Neural cell (in vitro differentiated cells): ENCODE measurements at regions not wholly inside any gene's neighbourhood (a gene's known extent, or its start where the extent isn't known, plus 50 kb on each side); places are given as distances from the start of the nearest gene placed in this dataset.

ENCODE experiments used
- H2AFZ ChIP-seq: fragments of 200-600, 300-800 bp; sonication (generic), shearing (Covaris generic); 2 replicates; pipeline ENCODE4 v1.6.0; 2014; ENCODE audit warnings: low read depth, mild to moderate bottlenecking, antibody characterized with exemption, low read length, moderate library complexity
- H3F3A ChIP-seq: fragments of 200-600 bp; shearing (Covaris generic); 2 replicates; pipeline ENCODE4 v1.6.1; 2016; ENCODE audit warnings: mild to moderate bottlenecking, moderate library complexity, mixed read lengths, antibody characterized with exemption, low read length; ENCODE audit not compliant: insufficient read depth, poor library complexity, severe bottlenecking
- H3K27ac ChIP-seq: fragments of 200-600, 300-800 bp; sonication (generic), shearing (Covaris generic); 2 replicates; pipeline ENCODE4 v1.5.1; 2014; ENCODE audit warnings: mild to moderate bottlenecking, low read length, moderate library complexity
- H3K27me3 ChIP-seq: fragments of 300-800, 200-600 bp; sonication (generic), shearing (Covaris generic); 2 replicates; pipeline ENCODE4 v1.6.0; 2014; ENCODE audit warnings: mild to moderate bottlenecking, low read depth, low read length, moderate library complexity; ENCODE audit not compliant: insufficient read depth
- H3K36me3 ChIP-seq: fragments of 300-800, 200-600 bp; sonication (generic), shearing (Covaris generic); 2 replicates; pipeline ENCODE4 v1.5.1; 2014; ENCODE audit warnings: mild to moderate bottlenecking, antibody characterized with exemption, low read length, moderate library complexity; ENCODE audit not compliant: insufficient read depth
- H3K4me2 ChIP-seq: fragments of 300-800, 200-600 bp; sonication (generic), shearing (Covaris generic); 2 replicates; pipeline ENCODE4 v1.6.0; 2014; ENCODE audit warnings: mild to moderate bottlenecking, low read length
- H3K4me3 ChIP-seq: fragments of 300-800, 200-600 bp; sonication (generic), shearing (Covaris generic); 2 replicates; pipeline ENCODE4 v1.5.1; 2014; ENCODE audit warnings: mild to moderate bottlenecking, low read length, moderate library complexity
- H3K79me2 ChIP-seq: fragments of 200-600 bp; shearing (Covaris generic); replicated peaks from 2 replicates; pipeline ENCODE4 v1.6.0; 2014; ENCODE audit warnings: mild to moderate bottlenecking, low read length, moderate library complexity; ENCODE audit not compliant: insufficient read depth
- H3K9ac ChIP-seq: fragments of 300-800, 200-600 bp; sonication (generic), shearing (Covaris generic); 2 replicates; pipeline ENCODE4 v1.6.1; 2016; ENCODE audit warnings: mild to moderate bottlenecking, low read length, mixed read lengths
- H3K9me2 ChIP-seq: fragments of 200-600 bp; shearing (Covaris generic); 2 replicates; pipeline ENCODE4 v1.6.1; 2016; ENCODE audit warnings: mild to moderate bottlenecking, low read length, mixed read lengths; ENCODE audit not compliant: insufficient read depth
- H3K9me3 ChIP-seq: fragments of 200-600, 300-800 bp; sonication (generic), shearing (Covaris generic); 2 replicates; pipeline ENCODE4 v1.6.1; 2016; ENCODE audit warnings: mild to moderate bottlenecking, mixed run types, low read length, moderate library complexity, mixed read lengths
- H4K20me1 ChIP-seq: fragments of 200-600 bp; shearing (Covaris generic); 2 replicates; pipeline ENCODE4 v1.6.1; 2016; ENCODE audit warnings: mild to moderate bottlenecking, mixed run types; ENCODE audit not compliant: insufficient read depth
- EP300 ChIP-seq: fragments of 450-650 bp; conservative IDR thresholded peaks from 2 replicates; pipeline ENCODE4 v1.6.1; 2014; ENCODE audit warnings: antibody characterized with exemption, mild to moderate bottlenecking, moderate library complexity; ENCODE audit not compliant: poor library complexity, severe bottlenecking
- EZH2 ChIP-seq: fragments of 200-600, 300-800 bp; shearing (Covaris generic), sonication (generic); IDR thresholded peaks from 2 replicates; pipeline ENCODE4 v1.6.1; 2014; ENCODE audit warnings: antibody characterized with exemption, low read length, borderline replicate concordance, mild to moderate bottlenecking; ENCODE audit not compliant: insufficient read depth, poor library complexity, severe bottlenecking
- MXI1 ChIP-seq: fragments of 450-650 bp; conservative IDR thresholded peaks from 2 replicates; pipeline ENCODE4 v1.6.1; 2014; ENCODE audit warnings: antibody characterized with exemption, mild to moderate bottlenecking; ENCODE audit not compliant: poor library complexity, severe bottlenecking
- POLR2AphosphoS5 ChIP-seq: IDR thresholded peaks from 2 replicates; pipeline ENCODE4 v1.6.1; 2012
- RAD21 ChIP-seq: fragments of 450-650 bp; conservative IDR thresholded peaks from 2 replicates; pipeline ENCODE4 v1.6.1; 2014; ENCODE audit warnings: antibody characterized with exemption, mild to moderate bottlenecking, moderate library complexity
- SMC3 ChIP-seq: fragments of 450-650 bp; conservative IDR thresholded peaks from 2 replicates; pipeline ENCODE4 v1.6.1; 2014; ENCODE audit warnings: antibody characterized with exemption, mild to moderate bottlenecking, moderate library complexity; ENCODE audit not compliant: poor library complexity
- TAF1 ChIP-seq: IDR thresholded peaks from 2 replicates; pipeline ENCODE4 v1.6.1; 2012; ENCODE audit warnings: low read depth
- TF ChIP-seq, protein P1 (sequence below): fragments of 450-650 bp; IDR thresholded peaks from 2 replicates; pipeline ENCODE4 v1.5.1; 2014; ENCODE audit warnings: antibody characterized with exemption, mild to moderate bottlenecking, moderate library complexity; ENCODE audit not compliant: poor library complexity, severe bottlenecking
- TF ChIP-seq, protein P2 (sequence below): IDR thresholded peaks from 2 replicates; pipeline ENCODE4 v1.6.1; 2012; ENCODE audit warnings: borderline replicate concordance

DNA sequence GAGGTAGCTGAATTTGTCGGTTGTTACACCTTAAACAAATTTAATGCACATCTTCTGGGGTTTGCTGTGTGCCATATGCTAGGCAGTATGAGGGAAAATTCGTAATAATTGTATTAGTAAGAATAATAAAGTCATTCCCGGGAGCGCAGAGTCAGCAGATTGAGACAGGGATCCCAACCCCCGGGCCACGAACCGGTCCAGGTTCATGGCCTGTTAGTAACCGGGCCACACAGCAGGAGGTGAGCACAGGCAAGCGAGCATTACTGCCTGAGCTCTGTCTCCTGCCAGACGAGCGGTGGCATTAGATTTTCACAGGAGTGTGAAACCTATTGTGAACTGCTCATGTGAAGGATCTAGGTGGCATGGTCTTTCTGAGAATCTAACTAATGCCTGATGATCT is 114.9 kb downstream of the PCDH7 start:
- peaks cover 7% of the 10 kb centered on the region for H3K79me2 ChIP-seq
- H3K9me3 ChIP-seq, result no peaks in the 10 kb centered on the region
- H3K27me3 ChIP-seq, result no peaks in the 10 kb centered on the region
- H4K20me1 ChIP-seq, result no peaks in the 10 kb centered on the region
- H3K9me2 ChIP-seq, result no peaks in the 10 kb centered on the region
- H3F3A ChIP-seq, result no peaks in the 10 kb centered on the region
- no peak overlapping the region for H3K4me3 ChIP-seq
- no peak overlapping the region for H3K4me2 ChIP-seq
- TF ChIP-seq MXI1, result no peak
- TF ChIP-seq, protein P1, sequence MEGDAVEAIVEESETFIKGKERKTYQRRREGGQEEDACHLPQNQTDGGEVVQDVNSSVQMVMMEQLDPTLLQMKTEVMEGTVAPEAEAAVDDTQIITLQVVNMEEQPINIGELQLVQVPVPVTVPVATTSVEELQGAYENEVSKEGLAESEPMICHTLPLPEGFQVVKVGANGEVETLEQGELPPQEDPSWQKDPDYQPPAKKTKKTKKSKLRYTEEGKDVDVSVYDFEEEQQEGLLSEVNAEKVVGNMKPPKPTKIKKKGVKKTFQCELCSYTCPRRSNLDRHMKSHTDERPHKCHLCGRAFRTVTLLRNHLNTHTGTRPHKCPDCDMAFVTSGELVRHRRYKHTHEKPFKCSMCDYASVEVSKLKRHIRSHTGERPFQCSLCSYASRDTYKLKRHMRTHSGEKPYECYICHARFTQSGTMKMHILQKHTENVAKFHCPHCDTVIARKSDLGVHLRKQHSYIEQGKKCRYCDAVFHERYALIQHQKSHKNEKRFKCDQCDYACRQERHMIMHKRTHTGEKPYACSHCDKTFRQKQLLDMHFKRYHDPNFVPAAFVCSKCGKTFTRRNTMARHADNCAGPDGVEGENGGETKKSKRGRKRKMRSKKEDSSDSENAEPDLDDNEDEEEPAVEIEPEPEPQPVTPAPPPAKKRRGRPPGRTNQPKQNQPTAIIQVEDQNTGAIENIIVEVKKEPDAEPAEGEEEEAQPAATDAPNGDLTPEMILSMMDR, result no peak
- TF ChIP-seq EP300, result no peak
- TF ChIP-seq, protein P2, sequence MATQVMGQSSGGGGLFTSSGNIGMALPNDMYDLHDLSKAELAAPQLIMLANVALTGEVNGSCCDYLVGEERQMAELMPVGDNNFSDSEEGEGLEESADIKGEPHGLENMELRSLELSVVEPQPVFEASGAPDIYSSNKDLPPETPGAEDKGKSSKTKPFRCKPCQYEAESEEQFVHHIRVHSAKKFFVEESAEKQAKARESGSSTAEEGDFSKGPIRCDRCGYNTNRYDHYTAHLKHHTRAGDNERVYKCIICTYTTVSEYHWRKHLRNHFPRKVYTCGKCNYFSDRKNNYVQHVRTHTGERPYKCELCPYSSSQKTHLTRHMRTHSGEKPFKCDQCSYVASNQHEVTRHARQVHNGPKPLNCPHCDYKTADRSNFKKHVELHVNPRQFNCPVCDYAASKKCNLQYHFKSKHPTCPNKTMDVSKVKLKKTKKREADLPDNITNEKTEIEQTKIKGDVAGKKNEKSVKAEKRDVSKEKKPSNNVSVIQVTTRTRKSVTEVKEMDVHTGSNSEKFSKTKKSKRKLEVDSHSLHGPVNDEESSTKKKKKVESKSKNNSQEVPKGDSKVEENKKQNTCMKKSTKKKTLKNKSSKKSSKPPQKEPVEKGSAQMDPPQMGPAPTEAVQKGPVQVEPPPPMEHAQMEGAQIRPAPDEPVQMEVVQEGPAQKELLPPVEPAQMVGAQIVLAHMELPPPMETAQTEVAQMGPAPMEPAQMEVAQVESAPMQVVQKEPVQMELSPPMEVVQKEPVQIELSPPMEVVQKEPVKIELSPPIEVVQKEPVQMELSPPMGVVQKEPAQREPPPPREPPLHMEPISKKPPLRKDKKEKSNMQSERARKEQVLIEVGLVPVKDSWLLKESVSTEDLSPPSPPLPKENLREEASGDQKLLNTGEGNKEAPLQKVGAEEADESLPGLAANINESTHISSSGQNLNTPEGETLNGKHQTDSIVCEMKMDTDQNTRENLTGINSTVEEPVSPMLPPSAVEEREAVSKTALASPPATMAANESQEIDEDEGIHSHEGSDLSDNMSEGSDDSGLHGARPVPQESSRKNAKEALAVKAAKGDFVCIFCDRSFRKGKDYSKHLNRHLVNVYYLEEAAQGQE, result no peak
- TF ChIP-seq EZH2, result no peak
- TF ChIP-seq POLR2AphosphoS5, result no peak
- TF ChIP-seq RAD21, result no peak
- no peak for TF ChIP-seq SMC3
- no peak for TF ChIP-seq TAF1
- no peak overlapping the region for H2AFZ ChIP-seq
- H3K36me3 ChIP-seq, result no peaks in the 10 kb centered on the region
- no peak overlapping the region for H3K9ac ChIP-seq
- no peak overlapping the region for H3K27ac ChIP-seq

DNA sequence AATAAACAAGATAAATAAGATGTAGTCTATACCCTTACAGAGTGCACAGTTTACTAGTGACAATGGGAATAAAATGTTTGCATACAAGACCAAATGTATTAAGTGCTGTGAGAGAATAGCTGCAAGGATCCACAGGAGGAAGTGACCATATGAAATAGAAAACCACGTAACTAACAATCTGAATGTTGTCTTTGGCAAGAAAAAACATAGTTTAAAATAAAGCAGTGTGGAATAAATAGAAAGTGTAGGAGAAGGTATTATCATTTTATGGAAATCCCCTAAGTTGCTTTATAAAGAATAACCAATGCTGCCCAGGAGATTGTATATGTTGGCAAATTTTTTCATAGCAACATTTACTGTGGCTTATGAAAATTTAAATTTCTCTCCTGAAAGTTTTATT is 116.1 kb downstream of the PCDH7 start:
- TF ChIP-seq EZH2, result no peak
- TF ChIP-seq, protein P1, result no peak
- no peak for TF ChIP-seq MXI1
- no peak for TF ChIP-seq TAF1
- no peak for TF ChIP-seq SMC3
- no peak for TF ChIP-seq RAD21
- TF ChIP-seq, protein P2, result no peak
- no peak for TF ChIP-seq POLR2AphosphoS5
- no peak for TF ChIP-seq EP300
- Histone ChIP-seq H3K27me3 (no peaks in the 10 kb centered on the region), H3F3A (no peaks in the 10 kb centered on the region), H3K9me3 (no peaks in the 10 kb centered on the region), H3K4me3 (no peak overlapping the region), H3K4me2 (no peak overlapping the region), H3K36me3 (no peaks in the 10 kb centered on the region), H3K9me2 (no peaks in the 10 kb centered on the region), H3K9ac (no peak overlapping the region), H4K20me1 (no peaks in the 10 kb centered on the region), H3K79me2 (peaks cover 2% of the 10 kb centered on the region), H3K27ac (peak overlapping the region; percentile 66), H2AFZ (no peak overlapping the region)
